HEK293 (cell line): ENCODE measurements at regions not wholly inside any gene's neighbourhood (a gene's known extent, or its start where the extent isn't known, plus 50 kb on each side); places are given as distances from the start of the nearest gene placed in this dataset.

Experiments
- GLIS1 ChIP-seq: fragments of 450-650 bp; formaldehyde crosslinking; IDR thresholded peaks from 2 replicates; pipeline ENCODE4 v1.5.1; 2016; ENCODE audit warnings: missing biosample characterization, missing genetic modification characterization
- IKZF3 ChIP-seq: fragments of 450-650 bp; IDR thresholded peaks from 2 replicates; pipeline ENCODE4 v1.5.0; 2018; ENCODE audit warnings: missing biosample characterization, mild to moderate bottlenecking, missing genetic modification characterization, moderate library complexity
- RBAK ChIP-seq: fragments of 450-650 bp; formaldehyde crosslinking; IDR thresholded peaks from 2 replicates; pipeline ENCODE4 v1.5.1; 2016; ENCODE audit warnings: missing biosample characterization, missing genetic modification characterization
- SCRT2 ChIP-seq: fragments of 450-650 bp; formaldehyde crosslinking; IDR thresholded peaks from 2 replicates; pipeline ENCODE4 v1.5.1; 2016; ENCODE audit warnings: missing biosample characterization, missing genetic modification characterization
- SP3 ChIP-seq: fragments of 450-650 bp; formaldehyde crosslinking; IDR thresholded peaks from 2 replicates; pipeline ENCODE4 v1.5.1; 2016; ENCODE audit warnings: missing biosample characterization, missing genetic modification characterization
- WT1 ChIP-seq: fragments of 450-650 bp; formaldehyde crosslinking; IDR thresholded peaks from 2 replicates; pipeline ENCODE4 v1.5.1; 2016; ENCODE audit warnings: missing biosample characterization, missing genetic modification characterization
- ZBTB10 ChIP-seq: fragments of 450-650 bp; formaldehyde crosslinking; IDR thresholded peaks from 2 replicates; pipeline ENCODE4 v1.5.1; 2016; ENCODE audit warnings: missing biosample characterization, missing genetic modification characterization
- ZBTB11 ChIP-seq: fragments of 450-650 bp; formaldehyde crosslinking; conservative IDR thresholded peaks from 2 replicates; pipeline ENCODE4 v1.5.1; 2016; ENCODE audit warnings: low read depth, missing biosample characterization, missing genetic modification characterization
- ZBTB48 ChIP-seq: fragments of 450-650 bp; formaldehyde crosslinking; IDR thresholded peaks from 2 replicates; pipeline ENCODE4 v1.5.1; 2016; ENCODE audit warnings: missing biosample characterization, missing genetic modification characterization
- ZBTB6 ChIP-seq: fragments of 450-650 bp; formaldehyde crosslinking; IDR thresholded peaks from 2 replicates; pipeline ENCODE4 v1.5.1; 2017; ENCODE audit warnings: missing biosample characterization, missing genetic modification characterization
- ZBTB7A ChIP-seq: fragments of 450-650 bp; formaldehyde crosslinking; IDR thresholded peaks from 2 replicates; pipeline ENCODE4 v1.5.1; 2016; ENCODE audit warnings: low read depth, missing biosample characterization, missing genetic modification characterization
- ZFP41 ChIP-seq: fragments of 450-650 bp; formaldehyde crosslinking; IDR thresholded peaks from 2 replicates; pipeline ENCODE4 v1.5.1; 2016; ENCODE audit warnings: missing biosample characterization, missing genetic modification characterization, borderline replicate concordance
- ZNF114 ChIP-seq: fragments of 450-650 bp; formaldehyde crosslinking; IDR thresholded peaks from 2 replicates; pipeline ENCODE4 v1.5.0; 2017; ENCODE audit warnings: missing biosample characterization, missing genetic modification characterization
- ZNF148 ChIP-seq: fragments of 450-650 bp; formaldehyde crosslinking; IDR thresholded peaks from 2 replicates; pipeline ENCODE4 v1.5.0; 2017; ENCODE audit warnings: missing biosample characterization, missing genetic modification characterization, borderline replicate concordance
- ZNF184 ChIP-seq: fragments of 450-650 bp; IDR thresholded peaks from 2 replicates; pipeline ENCODE4 v1.5.1; 2018; ENCODE audit warnings: missing biosample characterization, mild to moderate bottlenecking, missing genetic modification characterization
- ZNF221 ChIP-seq: fragments of 450-650 bp; formaldehyde crosslinking; IDR thresholded peaks from 2 replicates; pipeline ENCODE4 v1.5.1; 2017; ENCODE audit warnings: missing biosample characterization, missing genetic modification characterization, borderline replicate concordance
- ZNF266 ChIP-seq: fragments of 450-650 bp; formaldehyde crosslinking; IDR thresholded peaks from 2 replicates; pipeline ENCODE4 v1.5.1; 2016; ENCODE audit warnings: missing biosample characterization, missing genetic modification characterization, low read depth
- ZNF324 ChIP-seq: fragments of 450-650 bp; formaldehyde crosslinking; IDR thresholded peaks from 2 replicates; pipeline ENCODE4 v1.5.1; 2016; ENCODE audit warnings: missing biosample characterization, missing genetic modification characterization
- ZNF510 ChIP-seq: fragments of 450-650 bp; formaldehyde crosslinking; IDR thresholded peaks from 2 replicates; pipeline ENCODE4 v1.5.1; 2018; ENCODE audit warnings: mild to moderate bottlenecking, missing genetic modification characterization, missing biosample characterization; ENCODE audit not compliant: insufficient replicate concordance
- ZNF544 ChIP-seq: fragments of 450-650 bp; formaldehyde crosslinking; IDR thresholded peaks from 2 replicates; pipeline ENCODE4 v1.5.0; 2017; ENCODE audit warnings: missing biosample characterization, missing genetic modification characterization
- ZNF560 ChIP-seq: fragments of 450-650 bp; formaldehyde crosslinking; IDR thresholded peaks from 2 replicates; pipeline ENCODE4 v1.5.1; 2017; ENCODE audit warnings: missing biosample characterization, missing genetic modification characterization, borderline replicate concordance
- ZNF580 ChIP-seq: fragments of 450-650 bp; formaldehyde crosslinking; IDR thresholded peaks from 2 replicates; pipeline ENCODE4 v1.5.1; 2016; ENCODE audit warnings: missing biosample characterization, missing genetic modification characterization
- ZNF585B ChIP-seq: fragments of 450-650 bp; formaldehyde crosslinking; IDR thresholded peaks from 2 replicates; pipeline ENCODE4 v1.5.1; 2016; ENCODE audit warnings: missing biosample characterization, missing genetic modification characterization
- ZNF596 ChIP-seq: fragments of 450-650 bp; IDR thresholded peaks from 2 replicates; pipeline ENCODE4 v1.5.0; 2018; ENCODE audit warnings: missing biosample characterization, mild to moderate bottlenecking, missing genetic modification characterization, moderate library complexity
- ZNF626 ChIP-seq: fragments of 450-650 bp; sonication (Bioruptor Pico); formaldehyde crosslinking; IDR thresholded peaks from 2 replicates; pipeline ENCODE4 v1.5.1; 2018; ENCODE audit warnings: missing biosample characterization, missing genetic modification characterization, inconsistent platforms
- ZNF629 ChIP-seq: fragments of 450-650 bp; formaldehyde crosslinking; IDR thresholded peaks from 2 replicates; pipeline ENCODE4 v1.5.1; 2017; ENCODE audit warnings: missing biosample characterization, missing genetic modification characterization
- ZNF654 ChIP-seq: fragments of 450-650 bp; formaldehyde crosslinking; IDR thresholded peaks from 2 replicates; pipeline ENCODE4 v1.5.1; 2016; ENCODE audit warnings: low read depth, missing biosample characterization, missing genetic modification characterization
- ZNF658 ChIP-seq: fragments of 450-650 bp; formaldehyde crosslinking; IDR thresholded peaks from 2 replicates; pipeline ENCODE4; 2016; ENCODE audit warnings: missing biosample characterization, missing genetic modification characterization
- ZNF76 ChIP-seq: fragments of 450-650 bp; formaldehyde crosslinking; IDR thresholded peaks from 2 replicates; pipeline ENCODE4; 2016; ENCODE audit warnings: low read depth, missing biosample characterization, missing genetic modification characterization, borderline replicate concordance
- ZSCAN5A ChIP-seq: fragments of 450-650 bp; formaldehyde crosslinking; IDR thresholded peaks from 2 replicates; pipeline ENCODE4 v1.5.1; 2016; ENCODE audit warnings: missing biosample characterization, missing genetic modification characterization

- peak; percentile 42; the same call in 1 of the 2 replicates for TF ChIP-seq GLIS1 (tag by site-specific recombination)
- TF ChIP-seq ZNF654: no peak
- TF ChIP-seq SP3 (tag by site-specific recombination): no peak
- TF ChIP-seq ZNF324: no peak
- TF ChIP-seq ZBTB6 (tag by site-specific recombination): no peak
- peak; percentile 83 for TF ChIP-seq IKZF3 (tag by site-specific recombination)
- TF ChIP-seq ZFP41 (tag by site-specific recombination): no peak
- peak; percentile 8 for TF ChIP-seq ZNF510
- no peak for TF ChIP-seq ZNF544 (tag by site-specific recombination)
- no peak for TF ChIP-seq ZNF184 (tag by site-specific recombination)
- TF ChIP-seq ZSCAN5A (tag by site-specific recombination): no peak
- TF ChIP-seq ZBTB48 (tag by site-specific recombination): no peak
- no peak for TF ChIP-seq ZNF658 (tag by site-specific recombination)
- TF ChIP-seq ZNF629 (tag by site-specific recombination): peak; percentile 36; the same call in 1 of the 2 replicates
- peak; percentile 65; the same call in 1 of the 2 replicates for TF ChIP-seq ZNF580 (tag by site-specific recombination)
- no peak for TF ChIP-seq RBAK (tag by site-specific recombination)
- no peak for TF ChIP-seq SCRT2 (tag by site-specific recombination)
- no peak for TF ChIP-seq ZNF626 (tag by site-specific recombination)
- TF ChIP-seq ZNF114 (tag by site-specific recombination): no peak
- peak; percentile 96 for TF ChIP-seq WT1 (tag by site-specific recombination)
- no peak for TF ChIP-seq ZBTB11
- TF ChIP-seq ZNF560 (tag by site-specific recombination): no peak
- TF ChIP-seq ZNF596 (tag by site-specific recombination): peak; percentile 54; the same call in 1 of the 2 replicates
- TF ChIP-seq ZNF221 (tag by site-specific recombination): no peak
- TF ChIP-seq ZBTB10 (tag by site-specific recombination): no peak
- TF ChIP-seq ZNF76 (tag by site-specific recombination): 0 out of 2 replicates have a peak, but pooled peaks have one; percentile 17
- no peak for TF ChIP-seq ZBTB7A (tag by site-specific recombination)
- no peak for TF ChIP-seq ZNF585B
- no peak for TF ChIP-seq ZNF266 (tag by site-specific recombination)
- TF ChIP-seq ZNF148: no peak
These were observed 604.7 kb upstream of the SOX9 start (continued) for GRCh38 chr17:71516149-71516548.
